HG02759 (cell line): ENCODE measurements at regions not wholly inside any gene's neighbourhood (a gene's known extent, or its start where the extent isn't known, plus 50 kb on each side); places are given as distances from the start of the nearest gene placed in this dataset.
"Not testable (repeated sequence)": the region's sequence is repeated elsewhere in the genome, so short reads cannot be mapped to it uniquely, and the experiment has no call there.

ENCODE experiments used
- ATAC-seq: cut with Tn5 transposase; IDR thresholded peaks from one replicate; pipeline ENCODE4 v1.9.1; 2021; ENCODE audit warnings: mild to moderate bottlenecking, moderate library complexity; ENCODE audit not compliant: unreplicated experiment

DNA sequence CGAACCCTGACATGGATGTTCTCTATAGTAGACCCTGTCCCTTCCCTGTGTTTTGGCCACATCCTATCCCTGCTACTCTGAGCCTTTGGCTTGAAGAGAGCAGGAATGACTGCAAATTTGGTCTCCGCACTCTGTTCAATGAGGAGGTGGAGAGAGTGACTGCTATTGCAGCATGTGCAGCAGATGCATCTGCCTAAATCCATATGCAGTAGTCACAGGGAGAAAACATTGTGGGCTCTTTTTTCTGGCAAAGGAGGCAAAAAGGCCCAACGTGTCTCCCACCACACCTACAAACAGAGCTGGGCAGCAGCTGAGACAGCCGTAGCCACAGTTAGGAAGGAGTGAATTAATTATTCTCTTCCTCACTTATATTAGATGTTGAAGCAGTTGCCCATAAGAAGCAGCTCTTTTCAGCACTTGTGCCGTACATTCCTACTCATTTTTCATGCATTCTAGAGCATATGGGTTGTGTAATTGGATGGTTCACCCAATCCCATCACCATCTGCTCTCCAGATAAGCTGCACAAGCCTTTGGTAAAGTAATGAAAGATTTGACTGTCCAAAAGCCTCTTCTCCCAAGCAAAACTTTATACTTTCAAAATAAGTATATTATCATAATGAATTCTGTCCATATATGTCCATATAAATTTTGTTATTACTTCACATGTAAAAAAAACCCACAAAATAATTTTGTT, 147.9 kb upstream of the FAM47A start:
- ATAC-seq: no peak

DNA sequence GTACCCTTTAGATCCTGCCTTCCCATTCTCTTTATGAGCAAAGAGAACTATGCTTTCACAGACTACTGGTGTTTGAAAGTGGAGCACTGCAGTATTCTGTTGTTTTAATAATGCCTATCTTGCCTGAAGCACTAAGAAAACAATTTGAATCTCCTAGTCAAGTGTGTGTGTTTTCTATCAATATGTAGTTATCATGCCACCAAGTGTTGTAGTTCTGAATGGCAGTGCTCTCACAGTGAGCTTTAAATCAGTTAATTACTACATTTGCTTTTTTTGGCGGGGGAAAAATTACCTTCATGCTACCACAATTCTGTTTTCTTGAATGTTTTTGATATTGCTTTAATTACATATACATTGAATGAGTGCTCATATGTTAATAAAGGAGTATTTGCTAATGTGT, 143.6 kb upstream of the FAM47A start:
- ATAC-seq: no peak

DNA sequence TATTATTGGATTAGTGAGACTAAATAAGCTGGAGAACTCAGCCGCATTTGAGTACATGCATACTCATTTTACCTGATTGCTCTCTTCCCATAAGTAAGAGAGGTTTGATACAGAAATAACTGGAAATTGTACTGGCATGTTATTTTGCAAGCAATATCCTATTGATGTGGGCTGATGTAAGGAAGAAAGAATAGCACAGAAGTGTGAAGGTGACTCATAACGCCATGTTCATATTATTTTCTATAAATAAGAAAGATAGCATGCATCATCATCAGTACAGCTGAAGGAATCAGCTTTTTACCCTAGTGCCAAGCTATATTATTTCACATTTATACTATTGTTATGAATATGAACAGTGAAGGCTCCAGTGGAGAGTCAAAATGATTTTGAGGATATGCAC, 138.3 kb upstream of the FAM47A start:
- no peak for ATAC-seq

DNA sequence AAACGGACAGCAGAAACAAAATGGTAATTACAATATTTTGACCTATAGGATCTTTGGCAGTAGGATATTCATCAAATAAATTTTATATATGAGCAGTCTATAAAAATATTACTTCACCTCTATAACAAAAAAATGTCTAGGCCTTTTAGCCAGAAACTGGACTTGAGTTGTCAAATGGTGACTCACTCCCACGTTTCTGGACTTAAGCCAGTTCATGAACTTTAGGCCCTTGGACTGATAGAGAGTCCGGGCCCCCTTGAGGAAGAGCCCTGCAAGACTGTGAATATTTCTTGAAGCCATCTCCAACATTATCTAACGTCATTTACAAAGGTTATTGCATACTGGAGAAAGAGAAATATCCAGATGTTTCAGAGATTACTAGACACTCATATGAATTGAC, 106.8 kb upstream of the FAM47A start:
- no peak for ATAC-seq

DNA sequence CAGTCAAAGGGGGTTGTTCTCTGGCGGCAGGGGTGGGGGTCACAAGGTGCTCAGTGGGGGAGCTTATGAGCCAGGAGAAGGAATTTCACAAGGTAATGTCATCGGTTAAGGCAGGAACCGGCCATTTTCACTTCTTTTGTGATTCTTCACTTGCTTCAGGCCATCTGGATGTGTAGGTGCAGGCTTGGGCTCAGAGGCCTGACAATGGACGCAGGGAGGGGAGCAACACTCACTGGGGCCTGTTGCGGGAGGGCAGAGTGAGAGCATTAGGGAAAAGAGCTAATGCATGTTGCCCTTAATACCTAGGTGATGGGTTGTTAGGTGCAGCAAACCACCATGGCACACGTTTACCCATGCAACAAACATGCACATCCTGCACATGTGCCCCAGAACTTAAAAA, 98.0 kb upstream of the FAM47A start:
- not testable (repeated sequence) for ATAC-seq

DNA sequence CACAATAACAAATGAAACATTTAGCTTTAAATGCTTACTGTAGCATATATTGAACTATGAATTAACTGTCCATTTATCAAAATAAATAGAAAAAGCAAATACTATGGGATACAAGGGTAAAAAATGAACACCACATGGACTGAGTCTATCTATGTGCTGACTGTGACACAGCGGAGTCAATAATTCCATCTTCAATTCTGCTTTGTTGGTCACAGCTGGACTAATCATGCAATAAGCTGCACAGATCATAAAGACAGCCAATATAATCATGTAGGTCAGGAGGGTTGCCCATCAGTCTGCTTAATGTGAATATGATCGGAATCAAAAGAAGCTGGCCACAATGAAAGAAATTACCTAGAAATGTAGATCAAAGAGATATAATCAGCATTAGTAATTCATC, 95.7 kb upstream of the FAM47A start:
- no peak for ATAC-seq

DNA sequence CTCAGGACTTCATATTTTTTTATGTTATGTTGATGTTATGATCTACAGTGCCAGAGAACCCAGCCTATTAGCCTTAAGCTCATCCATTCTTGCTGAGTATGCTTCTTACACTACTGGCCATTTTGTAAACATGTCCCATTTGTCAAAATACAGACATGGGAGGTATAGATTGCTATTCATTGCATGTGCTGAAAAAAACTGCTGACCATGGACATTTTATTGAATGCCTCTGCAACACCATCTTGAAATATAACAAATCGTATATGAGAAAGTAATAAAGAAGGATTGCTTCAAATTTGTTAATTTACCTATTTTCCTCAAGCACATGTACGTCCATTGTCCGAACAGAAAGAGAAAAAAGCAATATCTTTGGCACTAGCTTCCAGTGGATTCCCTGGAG, 91.5 kb upstream of the FAM47A start:
- no peak for ATAC-seq

DNA sequence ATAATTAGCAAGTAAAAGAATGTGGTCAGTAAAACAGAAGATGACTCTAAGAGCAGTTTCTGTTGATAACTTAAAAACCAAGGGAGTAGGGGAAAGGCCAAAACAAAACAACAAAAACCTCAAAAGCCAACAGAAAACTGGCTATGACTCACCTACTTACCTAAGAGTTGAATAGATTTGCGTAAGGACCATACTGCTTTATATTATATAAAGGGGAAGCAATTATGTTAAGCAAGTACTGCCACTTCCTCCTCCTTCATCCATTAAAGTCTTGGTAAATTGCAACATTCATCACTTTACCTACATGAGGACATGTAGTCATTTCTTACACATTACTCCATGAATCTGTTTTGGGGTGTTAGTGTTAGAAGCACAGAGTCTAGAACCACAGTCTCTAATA, 85.9 kb upstream of the FAM47A start:
- no peak for ATAC-seq

DNA sequence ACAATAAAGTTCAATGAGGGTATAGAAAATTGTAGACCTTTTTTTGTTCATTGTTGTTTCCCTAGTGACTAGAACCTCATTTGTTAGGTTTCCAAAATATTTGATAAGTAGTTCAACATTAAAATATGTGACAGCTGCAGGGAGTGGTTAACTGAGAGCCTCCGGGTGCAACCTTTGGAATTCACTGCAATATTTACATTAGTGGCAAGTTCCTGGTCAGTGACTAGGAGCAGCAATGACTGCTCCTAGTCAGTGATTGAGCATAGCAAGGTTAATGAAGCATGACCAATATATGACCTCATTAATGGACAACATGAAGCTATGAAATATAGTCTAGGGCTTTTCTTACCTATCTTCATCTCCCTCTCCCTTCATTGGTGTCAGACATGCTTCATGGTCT, 65.8 kb upstream of the FAM47A start:
- no peak for ATAC-seq
